ENCODE measurements at regions not wholly inside any gene's neighbourhood (a gene's known extent, or its start where the extent isn't known, plus 50 kb on each side); places are given as distances from the start of the nearest gene placed in this dataset.
"Not testable (repeated sequence)": the region's sequence is repeated elsewhere in the genome, so short reads cannot be mapped to it uniquely, and the experiment has no call there.

- no peak overlapping the region for H3K4me3 ChIP-seq
- no peak for DNase-seq
- H3K27me3 ChIP-seq, result no peaks in the 10 kb centered on the region
- no peak for TF ChIP-seq CTCF (IDR thresholded peaks at IDR 0.05)
- intact Hi-C loops (cut with DNase I; ENCODE audit: low total_unique reads), result no loop called here
- H3K36me3 ChIP-seq, result no peaks in the 10 kb centered on the region
- no peaks in the 10 kb centered on the region for H3K4me1 ChIP-seq
- peaks cover 0 to 9% (median 5%) of the 10 kb centered on the region in 3 donors for H3K9me3 ChIP-seq
- H3K27ac ChIP-seq, result no peak overlapping the region
Observed at GRCh38 chr7:32694182-32694581, 197.4 kb downstream of the KBTBD2 start.

GRCh38 chr7:32691965-32692815 is 196.9 kb downstream of the AVL9 start:
- H3K4me1 ChIP-seq; H3K4me3 ChIP-seq; H3K36me3 ChIP-seq; H3K9me3 ChIP-seq; H3K27me3 ChIP-seq; intact Hi-C loops (cut with DNase I; ENCODE audit: low total_unique reads); H3K27ac ChIP-seq: not testable (repeated sequence)
- peak in 1 of 2 donors; percentile 29 for DNase-seq
- peak in 1 of 2 experiments; percentile 4 for TF ChIP-seq CTCF (IDR thresholded peaks at IDR 0.05)

- H3K36me3 ChIP-seq; intact Hi-C loops (cut with DNase I; ENCODE audit: low total_unique reads); H3K27ac ChIP-seq; DNase-seq; H3K4me1 ChIP-seq; H3K27me3 ChIP-seq; H3K4me3 ChIP-seq; H3K9me3 ChIP-seq: not testable (repeated sequence)
Observed at GRCh38 chr7:32688092-32688491, 192.8 kb downstream of the AVL9 start.

- H3K27me3 ChIP-seq, result no peaks in the 10 kb centered on the region
- intact Hi-C loops (cut with DNase I; ENCODE audit: low total_unique reads), result no loop called here
Observed at GRCh38 chr7:32681174-32681518, 185.9 kb downstream of the AVL9 start.

GRCh38 chr7:32680259-32681173 is 185.2 kb downstream of the AVL9 start:
- Histone ChIP-seq H3K4me3 (no peak overlapping the region), H3K9me3 (no peaks in the 10 kb centered on the region), H3K27ac (no peak overlapping the region), H3K4me1 (no peaks in the 10 kb centered on the region), H3K27me3 (no peaks in the 10 kb centered on the region), H3K36me3 (peaks cover 0 to 6% (median 0%) of the 10 kb centered on the region in 3 donors)
- intact Hi-C loops (cut with DNase I; ENCODE audit: low total_unique reads), result no loop called here
- no peak for TF ChIP-seq CTCF (IDR thresholded peaks at IDR 0.05)
- DNase-seq, result no peak

More at GRCh38 chr7:32681174-32681518, 185.9 kb downstream of the AVL9 start:
- Histone ChIP-seq H3K9me3 (no peaks in the 10 kb centered on the region), H3K4me1 (no peaks in the 10 kb centered on the region), H3K27ac (no peak overlapping the region), H3K4me3 (no peak overlapping the region), H3K36me3 (peaks cover 0 to 4% (median 0%) of the 10 kb centered on the region in 3 donors)
- no peak for DNase-seq
- no peak for TF ChIP-seq CTCF (IDR thresholded peaks at IDR 0.05)

GRCh38 chr7:32679192-32679591 is 183.9 kb downstream of the AVL9 start:
- H3K4me3 ChIP-seq, result no peak overlapping the region
- intact Hi-C loops (cut with DNase I; ENCODE audit: low total_unique reads), result no loop called here
- no peak for DNase-seq
- H3K27me3 ChIP-seq, result no peaks in the 10 kb centered on the region
- H3K9me3 ChIP-seq, result no peaks in the 10 kb centered on the region
- no peaks in the 10 kb centered on the region for H3K4me1 ChIP-seq
- H3K36me3 ChIP-seq, result peaks cover 0 to 6% (median 0%) of the 10 kb centered on the region in 3 donors
- TF ChIP-seq CTCF (IDR thresholded peaks at IDR 0.05), result no peak
- no peak overlapping the region for H3K27ac ChIP-seq

Measured in tibial artery (tissue), 4 donors.